NCI-H2029 (cell line): ENCODE measurements at regions not wholly inside any gene's neighbourhood (a gene's known extent, or its start where the extent isn't known, plus 50 kb on each side); places are given as distances from the start of the nearest gene placed in this dataset.
"Not testable (repeated sequence)": the region's sequence is repeated elsewhere in the genome, so short reads cannot be mapped to it uniquely, and the experiment has no call there.

ENCODE experiments used
- DNase-seq: peaks from one replicate; lab custom pipeline; 2025; lab: John Stamatoyannopoulos, UW

DNA sequence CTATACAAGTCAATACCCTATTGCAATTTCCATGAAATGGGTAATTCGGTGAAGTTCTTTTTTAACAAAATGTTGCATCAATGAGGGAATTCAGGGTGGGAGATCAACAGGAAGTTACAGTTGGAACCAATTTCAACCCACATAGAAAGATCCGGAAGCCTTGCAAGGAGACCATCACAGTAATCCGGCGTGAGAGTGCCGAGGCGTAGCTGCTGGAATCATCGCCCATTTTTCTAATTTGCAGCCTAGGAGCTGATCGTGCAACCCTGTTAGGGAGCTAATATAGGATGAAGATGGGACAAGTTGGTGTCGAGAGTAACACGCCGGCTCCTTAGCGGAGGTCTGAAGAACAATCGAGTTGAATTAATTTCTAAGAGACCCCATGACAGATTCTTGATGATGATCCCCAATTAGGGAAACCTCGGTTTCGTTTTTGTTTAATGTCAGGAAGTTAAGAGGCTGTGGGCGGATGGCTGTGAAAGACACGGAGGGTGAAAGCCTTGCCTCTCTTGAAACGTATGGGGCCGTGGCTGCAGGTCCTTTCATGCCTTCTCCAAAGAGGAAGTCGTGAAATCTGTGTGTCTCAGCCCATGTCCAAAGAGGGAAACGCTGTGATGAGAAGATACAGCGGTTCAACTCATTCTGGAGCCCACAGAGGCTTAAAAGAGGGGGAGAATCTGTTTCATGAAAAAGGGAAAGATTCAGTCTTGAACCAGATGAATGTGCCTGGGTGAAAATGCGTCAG, 51.2 kb upstream of the CARD11 start:
- DNase-seq, result no peak

DNA sequence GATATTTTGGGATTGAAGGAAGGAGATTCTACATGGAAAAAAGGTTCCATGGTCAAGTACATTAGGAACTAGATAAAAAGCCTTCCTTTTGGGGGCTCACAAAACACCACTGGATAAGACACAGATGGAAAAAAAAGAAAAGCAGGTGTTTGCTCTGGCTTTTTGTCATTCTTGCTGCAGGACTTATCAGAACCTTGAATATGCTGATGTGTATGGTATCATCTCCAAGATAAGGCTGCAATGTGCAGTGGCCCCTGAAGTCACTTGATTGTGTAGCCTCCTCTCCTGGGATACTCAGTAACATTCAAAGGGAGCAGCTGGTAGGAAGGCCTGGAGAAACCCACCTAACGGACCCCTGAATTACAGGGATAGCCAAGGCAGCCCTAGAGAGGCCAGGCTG, 54.1 kb upstream of the CARD11 start:
- no peak for DNase-seq

DNA sequence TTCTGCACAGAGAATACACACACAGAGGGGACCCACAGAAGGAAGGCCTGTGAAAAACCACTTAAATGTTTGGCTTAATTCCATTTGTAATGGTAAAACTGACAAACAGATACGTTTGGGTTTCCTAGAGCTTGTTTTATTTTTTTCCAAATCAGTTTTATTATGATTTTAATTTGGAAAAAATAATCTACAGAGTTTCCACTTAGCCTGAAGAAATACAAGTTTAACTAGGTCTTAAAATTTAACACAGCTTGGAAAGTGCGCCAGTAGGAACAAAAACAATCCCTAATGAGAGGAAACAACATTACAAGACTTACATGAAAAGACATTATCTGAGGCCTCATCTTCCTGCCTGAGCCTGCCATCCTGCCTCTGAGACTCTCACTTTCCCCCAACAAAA, 58.5 kb upstream of the CARD11 start:
- DNase-seq, result no peak

DNA sequence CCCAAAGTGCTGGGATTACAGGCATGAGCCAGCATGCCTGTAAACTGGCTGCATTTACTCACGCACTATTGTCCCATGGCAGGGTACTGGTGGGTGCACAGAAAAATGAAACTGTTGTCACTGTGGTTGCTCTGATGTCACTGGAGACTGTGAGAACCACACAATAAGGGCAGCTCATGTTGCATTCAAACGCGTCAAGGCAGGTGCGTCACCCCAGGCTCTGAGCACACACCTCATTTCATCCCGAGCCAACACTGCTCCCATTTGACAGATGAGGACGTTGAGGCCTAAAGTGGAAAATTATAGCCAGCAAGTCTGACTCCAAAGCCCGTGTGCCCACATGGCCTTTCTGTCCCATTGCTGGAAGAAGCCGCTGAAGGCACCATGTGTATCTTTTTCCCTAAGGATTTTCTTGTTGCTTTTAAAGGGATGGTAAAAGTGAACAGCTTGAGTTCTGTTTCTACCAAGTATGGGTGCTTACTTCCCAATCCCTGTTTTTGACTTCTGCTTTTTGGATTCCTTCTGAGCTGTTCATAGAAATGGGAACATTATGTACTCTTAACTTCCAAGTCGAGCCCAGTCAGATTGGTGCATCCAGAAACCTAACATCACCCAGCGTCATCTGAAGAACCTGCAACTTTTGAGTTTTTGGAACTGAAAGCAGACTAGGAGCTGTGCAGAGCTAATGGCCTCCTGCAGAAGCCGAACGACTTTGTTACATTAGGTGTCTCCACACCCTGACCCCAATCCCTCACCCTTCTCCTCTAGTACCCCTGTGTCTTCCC, 60.1 kb upstream of the CARD11 start:
- DNase-seq, result no peak

DNA sequence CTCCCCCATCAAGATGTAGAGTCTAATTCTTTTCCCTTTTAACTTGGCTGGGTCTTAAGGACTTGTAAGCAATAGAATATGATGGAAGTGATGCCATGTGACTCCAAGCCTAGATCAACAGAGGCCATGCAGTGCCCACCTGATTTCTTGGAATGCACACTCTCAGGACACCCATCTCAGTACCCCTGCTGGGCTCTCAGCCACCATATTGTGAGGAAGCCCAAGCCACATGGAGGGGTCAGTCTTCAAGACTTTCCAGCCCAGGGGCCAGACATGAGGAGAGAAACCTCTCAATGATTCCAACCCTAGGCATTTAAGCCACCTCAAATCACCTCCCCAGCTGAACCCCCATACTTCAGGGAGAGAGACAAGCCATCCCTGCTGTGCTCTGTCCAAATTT, 62.2 kb upstream of the CARD11 start:
- DNase-seq, result no peak

DNA sequence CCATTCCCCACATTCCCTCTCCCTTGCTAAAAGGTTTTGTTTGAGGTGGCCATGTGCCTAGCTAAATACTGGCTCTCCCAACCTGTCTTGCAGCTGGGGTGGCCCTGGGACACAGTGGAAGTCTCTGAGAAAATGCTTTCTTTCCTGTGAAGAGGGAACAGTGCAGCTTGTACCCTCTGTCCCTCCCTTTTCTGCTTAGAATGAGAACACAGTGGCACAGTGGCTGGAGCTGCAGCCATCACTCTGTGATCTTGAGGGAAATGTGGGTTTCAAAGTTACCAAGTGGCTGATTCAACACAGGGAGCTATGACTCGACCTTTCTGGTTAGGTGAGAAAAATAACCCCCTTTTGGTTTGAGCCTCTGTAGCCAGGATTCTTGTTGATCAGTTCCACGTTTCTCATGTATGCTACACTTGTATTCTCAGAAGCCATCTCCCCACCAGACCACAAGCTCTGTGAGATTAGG, 62.7 kb upstream of the CARD11 start:
- DNase-seq, result no peak

DNA sequence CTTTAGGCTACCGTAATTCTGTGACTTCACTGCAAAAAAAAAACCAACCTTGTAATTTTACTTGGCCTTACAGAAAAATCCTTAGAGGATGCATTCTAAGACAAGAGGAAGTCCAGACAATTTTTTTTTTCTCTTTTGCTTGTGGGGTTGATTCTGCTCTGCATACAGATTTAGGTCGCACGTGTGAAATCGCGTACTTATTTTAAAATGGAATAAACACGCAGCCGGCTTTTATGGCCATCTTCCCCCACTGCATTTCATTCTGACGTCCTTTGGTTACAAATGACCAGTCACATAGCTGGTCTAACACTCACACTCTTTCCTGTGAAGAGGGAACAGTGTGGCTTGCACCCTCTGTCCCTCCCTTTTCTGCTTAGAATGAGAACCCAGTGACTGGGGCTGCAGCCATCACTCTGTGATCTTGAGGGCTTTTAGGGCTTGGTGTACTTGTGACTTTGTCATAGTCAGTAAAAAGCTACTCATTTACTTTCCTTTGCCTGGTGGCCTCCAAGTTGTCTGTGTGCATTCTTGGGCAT, 63.6 kb upstream of the CARD11 start:
- no peak for DNase-seq

DNA sequence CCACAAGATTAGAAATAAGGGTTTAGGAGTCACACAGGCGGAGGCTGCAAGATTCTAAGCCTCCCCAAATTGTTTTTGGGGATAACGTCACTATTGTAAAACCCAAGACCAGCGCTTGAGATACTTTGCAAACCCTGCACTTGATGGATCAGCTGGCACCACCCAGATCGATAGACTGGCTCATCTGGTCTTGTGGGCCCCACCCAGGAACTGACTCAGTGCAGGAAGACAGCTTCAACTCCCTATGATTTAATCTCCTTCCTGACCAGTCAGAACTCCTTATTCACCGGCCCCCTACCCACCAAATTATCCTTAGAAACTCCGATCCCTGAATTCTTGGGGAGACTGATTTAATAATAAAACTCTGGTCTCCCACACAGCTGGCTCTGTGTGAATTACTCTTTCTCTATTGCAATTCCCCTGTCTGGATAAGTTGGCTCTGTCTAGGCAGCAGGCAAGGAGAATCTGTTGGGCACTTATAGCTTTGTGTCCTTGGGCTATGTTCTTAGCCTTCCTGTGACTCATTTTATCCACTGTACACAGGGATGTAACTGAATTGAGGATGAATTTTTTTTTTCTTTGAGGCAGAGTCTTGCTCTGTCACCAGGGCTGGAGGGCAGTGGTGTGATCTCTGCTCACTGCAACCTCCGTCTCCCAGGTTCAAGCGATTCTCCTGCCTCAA, 64.4 kb upstream of the CARD11 start:
- DNase-seq, result no peak

DNA sequence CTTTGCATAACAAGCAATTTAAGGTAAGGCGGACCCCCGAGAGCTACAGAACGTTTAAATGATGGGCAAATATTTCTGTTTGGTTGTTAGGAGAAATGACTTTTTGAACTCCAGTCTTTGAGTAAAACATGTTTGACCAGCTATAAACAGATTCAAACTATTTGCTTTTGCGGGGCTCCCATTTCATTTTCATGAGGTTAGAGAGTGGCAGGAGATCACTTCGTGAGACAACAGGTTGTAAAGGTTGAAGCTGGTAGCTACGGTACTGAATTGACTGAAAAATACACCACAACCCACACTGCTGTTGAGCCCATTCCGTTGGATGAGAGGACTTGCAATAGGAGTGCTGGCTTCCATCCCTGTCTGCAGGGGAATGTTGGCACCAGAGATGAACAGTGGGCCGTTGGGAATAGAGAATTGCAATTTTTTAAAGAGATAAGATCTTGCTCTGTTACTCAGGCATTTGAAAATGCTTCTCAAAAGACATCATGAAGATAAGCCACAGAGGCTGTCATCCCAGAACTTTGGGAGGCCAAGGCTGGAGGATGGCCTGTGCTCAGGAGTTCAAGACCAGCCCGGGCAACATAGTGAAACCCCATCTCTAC, 65.7 kb upstream of the CARD11 start:
- DNase-seq, result no peak

DNA sequence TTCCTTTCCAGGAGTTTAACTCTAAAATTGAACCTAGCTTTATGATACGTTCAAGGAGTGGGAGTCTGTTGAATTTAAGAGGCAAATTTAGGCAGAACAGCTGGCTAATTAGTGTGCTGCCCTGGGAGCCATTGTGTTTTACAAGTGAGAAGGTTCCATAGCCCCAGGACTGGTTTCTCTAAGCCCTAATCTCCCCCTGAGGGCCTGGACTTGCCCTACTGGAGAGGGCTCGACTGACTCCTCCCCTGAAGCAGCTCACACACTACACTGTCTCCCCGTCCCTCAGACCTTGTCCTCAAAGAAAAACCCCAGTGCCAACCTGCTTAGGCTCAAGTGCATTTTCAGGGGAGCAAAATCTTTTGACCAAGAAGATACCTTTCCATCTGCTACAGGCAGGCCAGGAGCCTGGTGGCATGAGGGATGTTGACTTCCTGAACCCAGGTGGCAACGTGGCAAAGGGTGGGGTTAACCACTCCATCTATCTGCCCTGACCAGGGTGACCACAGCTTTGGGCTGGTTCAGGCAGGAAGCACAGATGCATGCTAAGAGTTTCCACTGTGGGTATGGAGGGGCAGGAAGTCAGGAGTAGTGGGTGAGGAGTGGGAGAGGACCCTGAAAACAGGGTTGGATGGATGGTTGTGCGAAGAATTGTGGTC, 68.9 kb upstream of the CARD11 start:
- DNase-seq, result no peak

DNA sequence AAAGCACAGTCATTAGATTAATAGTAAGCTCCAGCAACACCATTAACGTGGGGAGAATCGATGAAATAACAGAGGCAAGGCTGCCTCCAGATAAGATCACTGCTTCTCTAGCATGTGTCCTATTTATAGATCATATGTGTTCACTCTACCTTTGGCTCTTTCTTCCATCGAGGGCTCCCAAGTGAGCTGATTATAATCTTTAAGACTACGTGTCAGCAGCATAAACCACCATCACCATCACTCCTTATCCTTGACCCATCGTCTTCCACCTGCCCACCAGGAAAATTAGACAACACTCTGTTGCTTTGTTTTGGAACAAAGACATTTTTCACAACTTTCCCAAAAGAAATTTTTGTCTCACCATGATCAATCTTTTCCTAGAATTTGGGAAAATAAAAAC, 71.2 kb upstream of the CARD11 start:
- DNase-seq, result no peak

DNA sequence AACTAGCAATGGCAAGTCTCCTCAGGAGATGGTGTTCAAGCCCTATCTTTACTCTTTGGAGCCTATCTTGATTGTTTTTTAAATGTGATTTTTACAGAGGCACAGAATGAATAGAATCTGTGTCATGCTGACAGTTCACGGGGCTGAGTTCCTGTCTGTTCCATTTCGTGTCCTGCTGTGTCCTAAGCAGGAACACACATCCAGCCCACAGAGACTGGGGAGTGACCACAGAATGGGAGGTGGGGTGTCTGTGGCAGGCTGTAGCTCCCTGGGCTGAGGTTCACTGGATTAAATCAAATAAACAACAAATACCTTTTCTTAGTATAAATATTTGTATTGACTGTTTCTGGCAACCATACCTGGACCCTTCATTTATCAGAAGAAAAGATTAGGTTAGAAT, 73.4 kb upstream of the CARD11 start:
- DNase-seq, result no peak

DNA sequence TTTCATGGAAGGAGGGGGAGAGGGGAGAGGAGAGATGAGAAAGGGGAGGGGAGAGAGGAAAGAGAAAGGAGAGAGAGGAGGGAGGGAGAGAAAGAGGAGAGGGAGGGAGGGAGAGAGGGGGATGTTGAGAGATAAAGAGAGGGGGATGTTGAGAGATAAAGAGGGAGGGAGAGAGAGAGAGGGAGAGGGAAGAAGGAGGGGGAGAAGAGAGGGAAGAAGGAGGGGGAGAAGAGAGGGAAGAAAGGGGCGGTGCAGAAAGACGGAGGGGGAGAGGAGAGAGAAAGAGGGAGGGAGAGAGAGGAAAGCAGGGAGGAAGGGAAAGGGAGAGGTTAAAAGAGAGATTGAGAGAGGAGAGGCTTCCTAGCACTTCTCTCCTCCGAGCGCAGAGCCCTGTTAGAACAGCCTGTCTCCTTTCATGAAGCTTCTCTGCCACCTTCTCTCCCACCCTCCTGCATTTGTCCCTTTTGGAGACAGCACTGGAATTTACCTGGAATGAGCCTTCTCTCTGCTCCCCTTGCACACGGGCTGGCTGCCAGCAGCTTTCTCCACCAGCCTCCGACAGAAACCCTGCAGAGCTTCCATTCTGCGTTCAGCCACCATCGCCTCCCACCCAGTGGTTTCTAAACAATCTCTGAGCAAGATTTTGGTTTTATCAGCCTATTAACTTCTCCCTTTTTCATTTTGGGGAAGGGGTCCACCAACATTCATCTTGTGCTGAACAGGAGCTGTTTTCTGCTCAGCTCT, 74.0 kb upstream of the CARD11 start:
- DNase-seq, result no peak

DNA sequence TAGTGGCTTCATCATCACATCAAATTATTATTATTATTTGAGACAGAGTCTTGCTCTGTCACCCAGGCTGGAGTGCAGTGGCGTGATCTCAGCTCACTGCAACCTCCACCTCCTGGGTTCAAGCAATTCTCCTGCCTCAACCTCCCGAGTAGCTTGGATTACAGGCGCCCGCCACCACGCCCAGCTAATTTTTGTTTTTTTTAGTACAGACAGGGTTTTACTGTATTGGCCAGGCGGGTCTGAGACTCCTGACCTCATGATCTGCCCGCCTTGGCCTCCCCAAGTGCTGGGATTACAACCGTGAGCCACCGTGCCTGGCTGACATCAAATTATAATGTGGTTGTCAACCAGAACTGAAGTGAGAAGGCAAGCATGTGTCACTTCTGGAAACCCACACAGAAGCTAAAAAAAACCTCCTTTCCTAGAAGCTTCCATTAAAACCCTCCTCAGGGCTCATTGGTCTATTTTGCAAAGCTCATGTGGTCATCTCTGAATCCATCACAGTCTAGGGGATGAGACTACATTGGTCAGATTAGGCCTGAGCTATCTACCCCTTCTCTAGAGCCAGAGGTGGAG, 75.8 kb upstream of the CARD11 start:
- DNase-seq, result not testable (repeated sequence)

DNA sequence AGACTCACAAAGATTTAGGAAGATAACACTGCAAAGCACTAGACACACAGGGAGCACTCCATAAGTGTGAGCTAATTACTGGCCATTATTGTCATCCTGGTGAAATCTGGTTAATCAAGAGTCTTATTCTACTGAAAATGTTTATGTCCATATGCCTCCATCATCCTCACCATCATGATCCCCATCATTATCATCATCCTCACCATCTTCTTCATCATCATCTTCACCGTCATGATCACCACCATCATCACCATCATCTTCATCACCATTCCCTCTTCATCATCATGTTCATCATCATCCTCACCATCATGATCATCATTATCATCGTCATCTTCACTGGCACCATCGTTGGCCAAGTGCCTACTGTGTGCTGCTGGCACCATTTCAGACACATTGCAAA, 76.3 kb upstream of the CARD11 start:
- DNase-seq, result no peak

DNA sequence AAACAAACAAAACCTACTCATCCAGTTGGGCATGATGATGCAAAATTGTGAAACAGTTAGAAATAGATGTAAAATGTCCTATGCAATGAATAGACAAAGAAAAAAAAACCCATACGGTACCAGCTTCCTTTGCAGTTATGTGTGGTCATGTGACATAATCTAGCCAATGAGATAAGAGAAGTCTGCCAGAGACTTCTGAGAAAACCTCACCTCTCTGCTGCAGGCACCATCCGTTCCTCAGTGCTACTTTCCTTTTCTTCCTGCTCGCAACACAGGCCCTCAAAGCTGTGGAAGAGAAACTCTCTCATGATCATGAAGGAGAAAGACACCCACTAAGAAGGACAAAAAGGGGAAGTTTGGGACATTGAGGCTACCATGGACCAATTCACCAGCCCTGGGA, 76.8 kb upstream of the CARD11 start:
- DNase-seq, result no peak

DNA sequence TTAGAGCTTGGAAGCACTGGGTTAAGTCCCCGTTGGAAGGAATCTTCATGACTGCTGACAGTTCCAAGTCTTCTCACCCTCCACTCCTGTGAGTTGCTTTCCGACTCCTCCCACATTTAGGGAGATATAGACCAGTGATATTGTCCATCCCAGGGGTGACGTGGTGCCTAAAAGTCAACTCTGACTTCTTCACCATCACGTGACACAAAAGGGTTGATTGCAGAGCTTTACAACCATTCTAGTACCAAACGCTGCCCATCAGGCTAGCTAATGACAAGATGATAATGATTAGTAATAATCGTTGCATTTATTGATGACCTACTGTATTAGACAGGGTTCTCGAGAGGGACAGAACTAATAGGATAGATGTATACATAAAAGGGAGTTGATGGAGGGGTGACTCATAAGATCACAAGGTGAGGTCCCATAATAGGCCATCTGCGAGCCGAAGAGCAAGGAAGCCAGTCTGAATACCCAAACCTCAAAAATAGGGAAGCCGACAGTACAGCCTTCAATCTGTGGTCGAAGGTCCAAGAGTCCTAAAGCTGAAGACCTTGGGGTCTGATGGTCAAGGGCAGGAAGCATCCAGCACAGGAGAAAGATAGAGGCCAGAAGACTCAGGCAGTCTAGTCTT, 85.3 kb upstream of the CARD11 start:
- no peak for DNase-seq

DNA sequence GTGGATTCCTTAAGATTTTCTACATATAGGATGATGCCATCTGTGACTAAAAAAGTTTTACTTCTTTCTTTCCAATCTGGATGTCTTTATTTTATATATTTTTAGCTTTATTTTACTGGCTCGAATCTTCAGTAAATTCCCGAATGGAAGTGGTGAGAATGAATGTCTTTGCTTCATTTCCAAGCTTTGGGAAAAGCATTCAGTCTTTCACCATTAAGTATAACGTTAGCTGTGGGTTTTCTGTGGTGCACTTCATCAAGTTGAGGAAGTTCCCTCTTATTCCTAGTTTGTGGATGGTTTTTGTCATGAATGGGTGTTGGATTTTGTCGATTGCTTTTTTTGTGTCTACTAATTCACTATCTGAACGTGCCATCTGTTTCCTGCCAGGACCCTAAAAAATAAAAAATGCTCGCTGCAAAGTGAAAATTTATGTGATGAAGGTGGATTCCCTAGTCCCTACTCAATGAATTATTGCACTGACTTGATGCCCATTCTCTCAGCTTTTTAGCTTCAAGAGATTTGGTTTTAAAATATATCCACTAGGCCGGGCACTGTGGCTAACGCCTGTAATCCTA, 90.2 kb upstream of the CARD11 start:
- DNase-seq, result no peak

DNA sequence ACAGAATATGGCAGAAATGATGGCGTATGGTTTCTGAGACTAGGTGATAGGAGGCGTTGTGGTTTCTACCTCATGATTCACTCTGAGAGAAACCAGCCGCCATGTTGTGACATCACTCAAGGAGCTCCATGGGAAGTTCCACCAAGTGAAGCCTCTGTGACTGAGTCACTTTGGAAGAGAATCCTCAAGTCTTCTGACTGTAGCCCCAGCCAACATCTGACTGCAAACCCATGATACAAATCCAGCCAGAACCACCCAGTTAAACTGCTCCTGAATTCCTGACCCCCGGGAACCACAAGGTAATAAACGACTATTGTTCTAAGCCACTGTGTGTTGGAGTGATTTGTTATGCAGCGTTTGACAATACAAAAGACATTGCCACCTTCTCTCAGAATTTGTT, 91.1 kb upstream of the CARD11 start:
- no peak for DNase-seq

DNA sequence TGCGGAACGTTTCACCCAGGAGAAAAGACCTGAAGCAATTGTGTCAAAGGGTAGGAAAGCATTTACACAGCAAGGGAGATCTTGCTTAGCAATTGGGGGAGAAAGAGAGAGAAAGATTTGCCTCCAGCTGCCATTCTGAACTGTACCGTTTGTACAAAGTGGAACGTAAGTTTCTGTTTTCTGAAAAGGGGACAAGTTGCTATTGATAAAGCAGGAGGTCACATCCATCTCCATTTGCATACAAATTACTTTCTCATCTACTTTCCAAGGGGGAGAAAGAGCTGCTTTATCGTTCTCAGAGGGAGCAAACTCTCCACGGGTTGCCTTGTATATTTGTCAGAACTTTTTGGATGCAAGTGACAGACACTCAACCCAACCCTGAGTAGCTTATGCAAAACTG, 92.0 kb upstream of the CARD11 start:
- DNase-seq, result no peak
